H9 (cell line): ENCODE measurements at regions not wholly inside any gene's neighbourhood (a gene's known extent, or its start where the extent isn't known, plus 50 kb on each side); places are given as distances from the start of the nearest gene placed in this dataset.

Source experiments
- DNase-seq: peaks from one replicate; pipeline ENCODE4 v3.0.0-alpha.2; 2017
- H2AFZ ChIP-seq: one replicate; pipeline ENCODE4 v1.6.1; 2013; ENCODE audit warnings: mild to moderate bottlenecking, low read length, control low read depth, moderate library complexity
- H2AK5ac ChIP-seq: 2 replicates; pipeline ENCODE4 v1.6.1; 2013; ENCODE audit warnings: low read length, control low read depth, mixed read lengths; ENCODE audit not compliant: insufficient read length
- H2BK120ac ChIP-seq: one replicate; pipeline ENCODE4 v1.6.1; 2013; ENCODE audit warnings: low read depth, mild to moderate bottlenecking, low read length, control low read depth, inconsistent platforms; ENCODE audit not compliant: poor library complexity, severe bottlenecking
- H2BK12ac ChIP-seq: 2 replicates; pipeline ENCODE4 v1.6.1; 2013; ENCODE audit warnings: low read length, control low read depth, mixed read lengths, low read depth; ENCODE audit not compliant: insufficient read length
- H2BK15ac ChIP-seq: 2 replicates; pipeline ENCODE4 v1.6.1; 2013; ENCODE audit warnings: low read depth, low read length, control low read depth
- H2BK20ac ChIP-seq: one replicate; pipeline ENCODE4 v1.6.1; 2013; ENCODE audit warnings: low read depth, mild to moderate bottlenecking, low read length, control low read depth, inconsistent platforms; ENCODE audit not compliant: poor library complexity, severe bottlenecking
- H2BK5ac ChIP-seq: 2 replicates; pipeline ENCODE4 v1.6.1; 2013; ENCODE audit warnings: low read length, control low read depth, mixed read lengths; ENCODE audit not compliant: insufficient read length
- H3K14ac ChIP-seq: 2 replicates; pipeline ENCODE4 v1.6.1; 2013; ENCODE audit warnings: low read length, control low read depth; ENCODE audit not compliant: insufficient read depth
- H3K18ac ChIP-seq: 2 replicates; pipeline ENCODE4 v1.6.1; 2013; ENCODE audit warnings: low read depth, mild to moderate bottlenecking, mixed read lengths, low read length, control low read depth; ENCODE audit not compliant: insufficient read length
- H3K23ac ChIP-seq: 2 replicates; pipeline ENCODE4 v1.6.1; 2013; ENCODE audit warnings: low read length, control low read depth, mixed read lengths, low read depth; ENCODE audit not compliant: insufficient read length
- H3K23me2 ChIP-seq: 2 replicates; pipeline ENCODE4 v1.6.1; 2013; ENCODE audit warnings: low read depth, mild to moderate bottlenecking, mixed read lengths, low read length, control low read depth; ENCODE audit not compliant: insufficient read length, poor library complexity, severe bottlenecking
- H3K27ac ChIP-seq: 2 replicates; pipeline ENCODE4 v1.5.1; 2013; ENCODE audit warnings: low read length, control low read depth, mixed read lengths, low read depth; ENCODE audit not compliant: insufficient read length
- H3K27me3 ChIP-seq: 2 replicates; pipeline ENCODE4 v1.6.1; 2013; ENCODE audit warnings: low read length, control low read depth, inconsistent platforms; ENCODE audit not compliant: insufficient read depth
- H3K4ac ChIP-seq: 2 replicates; pipeline ENCODE4 v1.6.1; 2013; ENCODE audit warnings: low read depth, mild to moderate bottlenecking, control low read depth, inconsistent platforms, low read length, moderate library complexity
- H3K4me1 ChIP-seq: 2 replicates; pipeline ENCODE4 v1.6.1; 2013; ENCODE audit warnings: low read length, control low read depth, inconsistent platforms; ENCODE audit not compliant: insufficient read depth
- H3K4me2 ChIP-seq: 2 replicates; pipeline ENCODE4 v1.6.1; 2013; ENCODE audit warnings: low read length, control low read depth, mixed read lengths; ENCODE audit not compliant: insufficient read length, insufficient read depth
- H3K56ac ChIP-seq: 2 replicates; pipeline ENCODE4 v1.6.1; 2013; ENCODE audit warnings: low read depth, mild to moderate bottlenecking, mixed read lengths, low read length, control low read depth; ENCODE audit not compliant: insufficient read length
- H3K79me1 ChIP-seq: 2 replicates; pipeline ENCODE4 v1.6.1; 2013; ENCODE audit warnings: low read depth, mild to moderate bottlenecking, moderate library complexity, low read length, control low read depth, inconsistent platforms; ENCODE audit not compliant: insufficient read depth, poor library complexity, severe bottlenecking
- H3K79me2 ChIP-seq: 2 replicates; pipeline ENCODE4 v1.6.1; 2013; ENCODE audit warnings: low read length, control low read depth, inconsistent platforms; ENCODE audit not compliant: insufficient read depth
- H3K9ac ChIP-seq: 2 replicates; pipeline ENCODE4 v1.6.1; 2013; ENCODE audit warnings: low read length, control low read depth, mixed read lengths; ENCODE audit not compliant: insufficient read length; ENCODE audit errors: extremely low read depth
- H3K9me3 ChIP-seq: one replicate; pipeline ENCODE4 v1.6.1; 2013; ENCODE audit warnings: low read depth, low read length, inconsistent platforms; ENCODE audit not compliant: control insufficient read depth
- H3T11ph ChIP-seq: one replicate; pipeline ENCODE4 v1.6.1; 2013; ENCODE audit warnings: mild to moderate bottlenecking, low read length, control low read depth, inconsistent platforms
- H4K20me1 ChIP-seq: one replicate; pipeline ENCODE4 v1.6.1; 2013; ENCODE audit not compliant: control insufficient read depth, insufficient read length, insufficient read depth
- H4K5ac ChIP-seq: 2 replicates; pipeline ENCODE4 v1.6.1; 2013; ENCODE audit warnings: low read depth, mild to moderate bottlenecking, mixed read lengths, low read length, control low read depth; ENCODE audit not compliant: insufficient read length
- H4K8ac ChIP-seq: replicated peaks from 2 replicates; pipeline ENCODE4 v1.6.1; 2013; ENCODE audit warnings: low read length, control low read depth, mixed read lengths, low read depth; ENCODE audit not compliant: insufficient read length
- H4K91ac ChIP-seq: 2 replicates; pipeline ENCODE4 v1.6.1; 2013; ENCODE audit warnings: low read depth, mild to moderate bottlenecking, moderate library complexity, mixed read lengths, low read length, control low read depth; ENCODE audit not compliant: insufficient read length
- H3K27ac Mint-ChIP-seq, 3 experiments: 2 replicates in 2 of 3; 3 replicates in 1 of 3; pipeline ENCODE4 v1.8.0; 2020 to 2021; ENCODE audit warnings: mixed read lengths in 3 of 3, mild to moderate bottlenecking in 1 of 3, moderate library complexity in 1 of 3
- H3K27me3 Mint-ChIP-seq: 2 replicates; pipeline ENCODE4 v1.8.0; 2021; ENCODE audit warnings: low read depth, mild to moderate bottlenecking, moderate library complexity, mixed read lengths
- H3K36me3 Mint-ChIP-seq, 3 experiments: 2 replicates in 2 of 3; 3 replicates in 1 of 3; pipeline ENCODE4 v1.8.0; 2020 to 2021; ENCODE audit warnings: low read depth in 3 of 3, mixed read lengths in 3 of 3; ENCODE audit not compliant: insufficient read depth in 1 of 3
- H3K4me1 Mint-ChIP-seq, 2 experiments: 2 replicates each; pipeline ENCODE4 v1.8.0; 2020; ENCODE audit warnings: mixed read lengths in 2 of 2
- H3K4me3 Mint-ChIP-seq, 2 experiments: 2 replicates in 1 of 2; 3 replicates in 1 of 2; pipeline ENCODE4 v1.8.0; 2020 to 2021; ENCODE audit warnings: mild to moderate bottlenecking in 2 of 2, mixed read lengths in 2 of 2, moderate library complexity in 1 of 2
- H3K9me3 Mint-ChIP-seq, 2 experiments: 2 replicates in 1 of 2; 3 replicates in 1 of 2; pipeline ENCODE4 v1.8.0; 2020; ENCODE audit warnings: mild to moderate bottlenecking in 2 of 2, mixed read lengths in 2 of 2, moderate library complexity in 1 of 2
- CTCF ChIP-seq: fragments of 200-600 bp; sonication (generic); conservative IDR thresholded peaks from 3 replicates; pipeline ENCODE4 v1.8.0; 2021; ENCODE audit warnings: antibody characterized with exemption, mild to moderate bottlenecking
- WGBS: extraction: QIAGEN DNeasy Blood & Tissue Kit; methylation state at CpG from one replicate; pipeline ENCODE4 v1.1.7; 2013; ENCODE audit warnings: missing lambda C conversion rate, low lambda C conversion rate, mixed read lengths; ENCODE audit not compliant: insufficient read length; ENCODE audit errors: extremely low coverage; 5-methylcytosine and 5-hydroxymethylcytosine counted together

GRCh38 chr12:46650688-46651087 lies 175.1 kb downstream of the SLC38A4 start:
- Mint-ChIP-seq H3K27ac (no peak overlapping the region), H3K27me3 (no peaks in the 10 kb centered on the region), H3K9me3 (peaks cover 18 to 22% of the 10 kb centered on the region in 2 experiments; a peak in 4 of 5 replicates), H3K36me3 (peaks cover 12 to 17% (median 13%) of the 10 kb centered on the region in 3 experiments), H3K4me3 (no peak overlapping the region), H3K4me1 (no peaks in the 10 kb centered on the region)
- no peak overlapping the region for H2BK15ac ChIP-seq
- no peaks in the 10 kb centered on the region for H3K9me3 ChIP-seq
- no peaks in the 10 kb centered on the region for H3K23me2 ChIP-seq
- no peak overlapping the region for H3K9ac ChIP-seq
- H2AFZ ChIP-seq, result no peak overlapping the region
- no peak overlapping the region for H3K14ac ChIP-seq
- H3K27me3 ChIP-seq, result no peaks in the 10 kb centered on the region
- H3K79me2 ChIP-seq, result no peaks in the 10 kb centered on the region
- WGBS, result no CpG with 5 or more reads among the region's 4 CpGs
- H2BK120ac ChIP-seq, result no peak overlapping the region
- no peak overlapping the region for H4K5ac ChIP-seq
- no peak overlapping the region for H3K56ac ChIP-seq
- no peaks in the 10 kb centered on the region for H3K79me1 ChIP-seq
- no peak overlapping the region for H2BK5ac ChIP-seq
- no peak overlapping the region for H4K8ac ChIP-seq
- TF ChIP-seq CTCF, result no peak
- H3K18ac ChIP-seq, result no peak overlapping the region
- no peak overlapping the region for H3K27ac ChIP-seq
- H4K20me1 ChIP-seq, result no peaks in the 10 kb centered on the region
- H2BK20ac ChIP-seq, result no peak overlapping the region
- no peak overlapping the region for H3K23ac ChIP-seq
- no peak overlapping the region for H2BK12ac ChIP-seq
- H3T11ph ChIP-seq, result no peak overlapping the region
- H3K4me2 ChIP-seq, result no peak overlapping the region
- peaks cover 4% of the 10 kb centered on the region; the same call in 1 of the 2 replicates for H3K4me1 ChIP-seq
- no peak overlapping the region for H2AK5ac ChIP-seq
- no peak for DNase-seq
- H4K91ac ChIP-seq, result no peak overlapping the region
- no peak overlapping the region for H3K4ac ChIP-seq
